Calu3 (cell line): ENCODE measurements at regions not wholly inside any gene's neighbourhood (a gene's known extent, or its start where the extent isn't known, plus 50 kb on each side); places are given as distances from the start of the nearest gene placed in this dataset.
"Not testable (repeated sequence)": the region's sequence is repeated elsewhere in the genome, so short reads cannot be mapped to it uniquely, and the experiment has no call there.

Experiments used
- BruUV-seq: library from RNA; stranded (reverse); fragments of 400-500 nt; replicated peaks from 2 replicates; lab custom pipeline; 2021; lab: Mats Ljungman, UMichigan
- CTCF ChIA-PET: fragments of 300-600 bp; sonication (Branson Sonifier 250); formaldehyde crosslinking; loops from one replicate; lab custom pipeline; 2022; ENCODE audit warnings: antibody characterized with exemption; lab: Charles Lee
- DNase-seq: peaks from one replicate; pipeline ENCODE4 v3.0.0; 2022
- H3K27ac Mint-ChIP-seq: one replicate; pipeline ENCODE4 v1.8.0; 2022; ENCODE audit warnings: mixed read lengths; ENCODE audit not compliant: unreplicated experiment
- H3K27me3 Mint-ChIP-seq: one replicate; pipeline ENCODE4 v1.8.0; 2022; ENCODE audit warnings: mixed read lengths; ENCODE audit not compliant: unreplicated experiment
- H3K36me3 Mint-ChIP-seq: one replicate; pipeline ENCODE4 v1.8.0; 2022; ENCODE audit warnings: mild to moderate bottlenecking, moderate library complexity, mixed read lengths; ENCODE audit not compliant: insufficient read depth, unreplicated experiment
- H3K4me1 Mint-ChIP-seq: one replicate; pipeline ENCODE4 v1.8.0; 2022; ENCODE audit warnings: mild to moderate bottlenecking, low read depth, mixed read lengths; ENCODE audit not compliant: unreplicated experiment
- H3K4me3 Mint-ChIP-seq: one replicate; pipeline ENCODE4 v1.8.0; 2022; ENCODE audit warnings: mild to moderate bottlenecking, low read depth, moderate library complexity, mixed read lengths; ENCODE audit not compliant: unreplicated experiment
- H3K9me3 Mint-ChIP-seq: one replicate; pipeline ENCODE4 v1.8.0; 2022; ENCODE audit warnings: low read depth, mixed read lengths; ENCODE audit not compliant: unreplicated experiment
- CTCF ChIP-seq: fragments of 200-600 bp; IDR thresholded peaks from one replicate; pipeline ENCODE4 v1.8.0; 2022; ENCODE audit warnings: antibody characterized with exemption; ENCODE audit not compliant: unreplicated experiment
- intact Hi-C: fragments of 100-400 bp; cut with micrococcal nuclease; formaldehyde crosslinking; loops from one replicate; pipeline ENCODE4 v1.10.0; 2022; ENCODE audit not compliant: unreplicated experiment

GRCh38 chr4:160717848-160718247 lies 1446.0 kb downstream of the FSTL5 start:
- no peaks in the 10 kb centered on the region for H3K27me3 Mint-ChIP-seq
- no peaks in the 10 kb centered on the region for H3K4me1 Mint-ChIP-seq
- no peak for TF ChIP-seq CTCF
- CTCF ChIA-PET = no interaction called here
- BruUV-seq = no TSS peak
- no peaks in the 10 kb centered on the region for H3K36me3 Mint-ChIP-seq
- H3K9me3 Mint-ChIP-seq = no peaks in the 10 kb centered on the region
- intact Hi-C loops = no loop called here
- H3K27ac Mint-ChIP-seq = no peak overlapping the region
- H3K4me3 Mint-ChIP-seq = no peak overlapping the region
- no peak for DNase-seq

- no peak for DNase-seq
- no peak overlapping the region for H3K4me3 Mint-ChIP-seq
- H3K4me1 Mint-ChIP-seq = no peaks in the 10 kb centered on the region
- no TSS peak for BruUV-seq
- H3K27me3 Mint-ChIP-seq = no peaks in the 10 kb centered on the region
- H3K9me3 Mint-ChIP-seq = no peaks in the 10 kb centered on the region
- CTCF ChIA-PET = interaction anchor here (0.7 kb wide), 1 partner anchor 22 kb away, joined by 3 read pairs; no protein-coding TSS in a partner anchor
- H3K36me3 Mint-ChIP-seq = peaks cover 4% of the 10 kb centered on the region
- intact Hi-C loops = no loop called here
- no peak for TF ChIP-seq CTCF
- H3K27ac Mint-ChIP-seq = no peak overlapping the region
Measured at GRCh38 chr4:160724063-160724462, 1439.7 kb downstream of the FSTL5 start.

DNA sequence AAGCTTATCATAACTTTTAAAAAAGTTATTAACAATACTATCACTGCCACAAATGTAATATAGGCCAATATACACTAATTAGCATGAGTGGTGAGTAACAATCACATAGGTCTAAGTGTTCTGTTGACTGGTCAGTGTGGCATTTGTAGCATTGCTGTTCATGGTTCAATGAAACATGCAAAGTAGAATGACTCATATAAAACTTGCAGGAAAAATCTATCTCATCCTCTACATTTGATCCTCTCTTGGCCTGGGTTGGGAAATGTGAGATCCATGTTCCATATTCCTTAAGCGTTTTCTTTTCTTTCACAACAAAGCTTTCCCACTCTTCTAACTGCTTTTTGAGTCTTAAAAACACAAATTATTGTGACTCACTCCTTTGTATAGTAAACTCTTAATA lies 1418.7 kb downstream of the FSTL5 start:
- Mint-ChIP-seq H3K9me3 (peaks cover 8% of the 10 kb centered on the region), H3K36me3 (no peaks in the 10 kb centered on the region), H3K27ac (no peak overlapping the region), H3K4me1 (peaks cover 10% of the 10 kb centered on the region), H3K4me3 (no peak overlapping the region), H3K27me3 (no peaks in the 10 kb centered on the region)
- no peak for DNase-seq
- intact Hi-C loops = no loop called here
- TF ChIP-seq CTCF = no peak
- BruUV-seq = no TSS peak
- CTCF ChIA-PET = no interaction called here

GRCh38 chr4:160746585-160746984 lies 1417.2 kb downstream of the FSTL5 start:
- BruUV-seq, H3K27me3 Mint-ChIP-seq, H3K27ac Mint-ChIP-seq, intact Hi-C loops, H3K9me3 Mint-ChIP-seq, H3K36me3 Mint-ChIP-seq, H3K4me3 Mint-ChIP-seq: not testable (repeated sequence)
- H3K4me1 Mint-ChIP-seq = peaks cover 10% of the 10 kb centered on the region
- CTCF ChIA-PET = interaction anchor here (1.0 kb wide), 1 partner anchor 23 kb away, joined by 3 read pairs; no protein-coding TSS in a partner anchor
- DNase-seq = peak; percentile 27

- H3K9me3 Mint-ChIP-seq = no peaks in the 10 kb centered on the region
Measured at GRCh38 chr4:160772668-160773067, 1391.1 kb downstream of the FSTL5 start.

More at GRCh38 chr4:160772668-160773067, 1391.1 kb downstream of the FSTL5 start:
- BruUV-seq = no TSS peak
- intact Hi-C loops = no loop called here
- no peaks in the 10 kb centered on the region for H3K4me1 Mint-ChIP-seq
- H3K27me3 Mint-ChIP-seq = no peaks in the 10 kb centered on the region
- CTCF ChIA-PET = no interaction called here
- peaks cover 3% of the 10 kb centered on the region for H3K36me3 Mint-ChIP-seq
- no peak for TF ChIP-seq CTCF
- H3K27ac Mint-ChIP-seq = no peak overlapping the region
- DNase-seq = peak; percentile 2
- no peak overlapping the region for H3K4me3 Mint-ChIP-seq
